Gastrocnemius medialis (tissue), 4 donors: ENCODE measurements at regions not wholly inside any gene's neighbourhood (a gene's known extent, or its start where the extent isn't known, plus 50 kb on each side); places are given as distances from the start of the nearest gene placed in this dataset.
"Not testable (repeated sequence)": the region's sequence is repeated elsewhere in the genome, so short reads cannot be mapped to it uniquely, and the experiment has no call there.

Experiments
- ATAC-seq, 2 donors: fragments of 150-250 bp; one replicate each; pipeline ENCODE4 v1.9.1; 2016
- DNase-seq, 2 donors: peaks; one replicate each; pipeline ENCODE4 v3.0.0-alpha.2; 2019
- H3K27ac ChIP-seq, 4 donors: fragments of 200-600 bp; sonication (generic); 1 replicate in 1 of 4; 2 replicates in 3 of 4; pipeline ENCODE4 v1.5.1; 2016 to 2018; ENCODE audit warnings: mild to moderate bottlenecking in 2 of 4, moderate library complexity in 1 of 4
- H3K27me3 ChIP-seq, 3 donors: fragments of 200-600 bp; sonication (generic) in 2 of 3; 1 replicate in 1 of 3; 2 replicates in 2 of 3; pipeline versions ENCODE4 v1.5.1 to v1.6.0; 2016 to 2019; ENCODE audit warnings: mild to moderate bottlenecking in 1 of 3, moderate library complexity in 1 of 3
- H3K36me3 ChIP-seq, 2 donors: fragments of 200-600 bp; sonication (generic) in 1 of 2; one replicate each; pipeline ENCODE4 v1.5.1; 2017 to 2018
- H3K4me1 ChIP-seq, 2 donors: fragments of 200-600 bp; sonication (generic) in 1 of 2; one replicate each; pipeline ENCODE4 v1.5.1; 2016 to 2017; ENCODE audit warnings: mild to moderate bottlenecking in 2 of 2
- H3K4me3 ChIP-seq, 4 donors: fragments of 200-600 bp; sonication (generic) in 3 of 4; 1 replicate in 1 of 4; 2 replicates in 3 of 4; pipeline ENCODE4 v1.5.1; 2016 to 2019; ENCODE audit warnings: mild to moderate bottlenecking in 2 of 4
- H3K9me3 ChIP-seq, 3 donors: fragments of 200-600 bp; sonication (generic) in 2 of 3; 1 replicate in 1 of 3; 2 replicates in 2 of 3; pipeline ENCODE4 v1.5.1; 2016 to 2019
- CTCF ChIP-seq, 5 experiments: fragments of 450-650 bp in 3 of 5; fragments of 200-600 bp in 2 of 5; sonication (generic) in 2 of 5; IDR thresholded peaks in 4 of 5; conservative IDR thresholded peaks in 1 of 5; 1 replicate in 4 of 5; 2 replicates in 1 of 5; pipeline ENCODE4 v1.5.1; 2016 to 2019; ENCODE audit warnings: antibody characterized with exemption in 5 of 5, mild to moderate bottlenecking in 3 of 5, moderate library complexity in 3 of 5
- POLR2A ChIP-seq, 2 donors: fragments of 450-650 bp; IDR thresholded peaks; one replicate each; pipeline ENCODE4 v1.6.1; 2017; ENCODE audit warnings: antibody characterized with exemption in 2 of 2, mild to moderate bottlenecking in 2 of 2, moderate library complexity in 2 of 2
- in situ Hi-C, 4 donors: fragments of 200-750 bp; cut with MboI; loops; one replicate each; pipeline versions ENCODE4 v1.15.0 to v1.8.0; 2017; ENCODE audit warnings: low sequenced_read_pairs in 4 of 4
- intact Hi-C: fragments of 100-400 bp; cut with DNase I; formaldehyde crosslinking; loops from one replicate; pipeline ENCODE4 v1.15.1; 2023; ENCODE audit warnings: low total_unique reads

GRCh38 chr11:114953039-114953438 is 274.7 kb downstream of the NXPE2 start:
- H3K4me3 ChIP-seq, result no peak overlapping the region
- H3K27me3 ChIP-seq, result no peaks in the 10 kb centered on the region
- intact Hi-C loops (loop anchor here (10.0 kb wide), 1 partner anchor 178 kb away; no protein-coding TSS in a partner anchor), in situ Hi-C loops (loop anchor here in 1 of 4 donors (10.0 kb wide), 1 partner anchor 178 kb away; no protein-coding TSS in a partner anchor)
- TF ChIP-seq CTCF (IDR thresholded peaks at IDR 0.05 in 4 of 5, conservative IDR thresholded peaks at IDR 0.05 in 1 of 5), result peak in 1 of 5 experiments; percentile 10
- no peak for TF ChIP-seq POLR2A (IDR thresholded peaks at IDR 0.05)
- H3K4me1 ChIP-seq, result no peaks in the 10 kb centered on the region
- ATAC-seq (no peak), DNase-seq (no peak)
- H3K36me3 ChIP-seq, result no peaks in the 10 kb centered on the region
- H3K27ac ChIP-seq, result no peak overlapping the region
- no peaks in the 10 kb centered on the region for H3K9me3 ChIP-seq

- no peaks in the 10 kb centered on the region for H3K9me3 ChIP-seq
- in situ Hi-C loops (loop anchor here in 1 of 4 donors (10.0 kb wide), 1 partner anchor 181 kb away; no protein-coding TSS in a partner anchor), intact Hi-C loops (loop anchor here (10.0 kb wide), 1 partner anchor 181 kb away; no protein-coding TSS in a partner anchor)
- DNase-seq (no peak), ATAC-seq (no peak)
- TF ChIP-seq POLR2A (IDR thresholded peaks at IDR 0.05) (no peak), CTCF (IDR thresholded peaks at IDR 0.05 in 4 of 5, conservative IDR thresholded peaks at IDR 0.05 in 1 of 5) (no peak)
- H3K4me1 ChIP-seq, result no peaks in the 10 kb centered on the region
- H3K27me3 ChIP-seq, result no peaks in the 10 kb centered on the region
- H3K27ac ChIP-seq, result no peak overlapping the region
- no peak overlapping the region for H3K4me3 ChIP-seq
- H3K36me3 ChIP-seq, result no peaks in the 10 kb centered on the region
Observed at GRCh38 chr11:114955923-114956322, 277.6 kb downstream of the NXPE2 start.

- Histone ChIP-seq H3K27me3 (no peaks in the 10 kb centered on the region), H3K36me3 (no peaks in the 10 kb centered on the region), H3K4me1 (no peaks in the 10 kb centered on the region), H3K27ac (no peak overlapping the region), H3K4me3 (no peak overlapping the region), H3K9me3 (no peaks in the 10 kb centered on the region)
- TF ChIP-seq POLR2A (IDR thresholded peaks at IDR 0.05), result no peak
- TF ChIP-seq CTCF (IDR thresholded peaks at IDR 0.05 in 4 of 5, conservative IDR thresholded peaks at IDR 0.05 in 1 of 5), result no peak
- intact Hi-C loops (loop anchor here (10.0 kb wide), 1 partner anchor 182 kb away; no protein-coding TSS in a partner anchor), in situ Hi-C loops (loop anchor here in 1 of 4 donors (10.0 kb wide), 1 partner anchor 182 kb away; no protein-coding TSS in a partner anchor)
- DNase-seq, result no peak
- ATAC-seq, result no peak
Observed at GRCh38 chr11:114956566-114956965, 278.2 kb downstream of the NXPE2 start.

- intact Hi-C loops (loop anchor here (10.0 kb wide), 1 partner anchor 185 kb away; no protein-coding TSS in a partner anchor), in situ Hi-C loops (loop anchor here in 1 of 4 donors (10.0 kb wide), 1 partner anchor 185 kb away; no protein-coding TSS in a partner anchor)
- Histone ChIP-seq H3K27me3 (no peaks in the 10 kb centered on the region), H3K27ac (no peak overlapping the region), H3K4me3 (no peak overlapping the region), H3K9me3 (no peaks in the 10 kb centered on the region), H3K4me1 (no peaks in the 10 kb centered on the region), H3K36me3 (no peaks in the 10 kb centered on the region)
- no peak for TF ChIP-seq CTCF (IDR thresholded peaks at IDR 0.05 in 4 of 5, conservative IDR thresholded peaks at IDR 0.05 in 1 of 5)
- no peak for TF ChIP-seq POLR2A (IDR thresholded peaks at IDR 0.05)
- ATAC-seq (no peak), DNase-seq (no peak)
Observed at GRCh38 chr11:114959953-114960505, 281.7 kb downstream of the NXPE2 start.

GRCh38 chr11:114960819-114961218 is 282.5 kb downstream of the NXPE2 start:
- ATAC-seq, DNase-seq, intact Hi-C loops, H3K4me1 ChIP-seq, H3K36me3 ChIP-seq, H3K27ac ChIP-seq, H3K9me3 ChIP-seq, in situ Hi-C loops, H3K27me3 ChIP-seq, H3K4me3 ChIP-seq: not testable (repeated sequence)
